ENCODE measurements at regions not wholly inside any gene's neighbourhood (a gene's known extent, or its start where the extent isn't known, plus 50 kb on each side); places are given as distances from the start of the nearest gene placed in this dataset.
A peak's percentile ranks its signal among the peaks of the same experiment; 100 is the strongest.

GRCh38 chr3:159263750-159264553 lies 462.1 kb downstream of the MFSD1 start:
- Mint-ChIP-seq H3K27me3 (peaks cover 2% of the 10 kb centered on the region), H3K9me3 (no peaks in the 10 kb centered on the region), H3K36me3 (ENCODE audit: low read depth) (no peaks in the 10 kb centered on the region), H3K4me3 (no peak overlapping the region), H3K27ac (no peak overlapping the region), H3K4me1 (ENCODE audit: low read depth) (no peaks in the 10 kb centered on the region)
- ATAC-seq (no peak), DNase-seq (peak; percentile 35)
- peak; percentile 61 for TF ChIP-seq CTCF (IDR thresholded peaks at IDR 0.05)
- POLR2A ChIA-PET: no interaction called here
- intact Hi-C loops (cut with micrococcal nuclease): loop anchor here (2.0 to 5.0 kb wide), 2 partner anchors 347 to 541 kb away; no protein-coding TSS in a partner anchor
- CTCF ChIA-PET: interaction anchor here (2.9 to 3.3 kb wide), 2 partner anchors 418 to 542 kb away, joined by 19 to 29 read pairs; no protein-coding TSS in a partner anchor

- Mint-ChIP-seq H3K27me3 (no peaks in the 10 kb centered on the region), H3K27ac (no peak overlapping the region), H3K36me3 (ENCODE audit: low read depth) (no peaks in the 10 kb centered on the region), H3K9me3 (no peaks in the 10 kb centered on the region), H3K4me1 (ENCODE audit: low read depth) (no peaks in the 10 kb centered on the region), H3K4me3 (no peak overlapping the region)
- DNase-seq (no peak), ATAC-seq (no peak)
- CTCF ChIA-PET: interaction anchor here (0.7 to 3.3 kb wide), 6 partner anchors 10 to 620 kb away, joined by 3 to 29 read pairs (median 4); no protein-coding TSS in a partner anchor
- POLR2A ChIA-PET: no interaction called here
- intact Hi-C loops (cut with micrococcal nuclease): no loop called here
- TF ChIP-seq CTCF (IDR thresholded peaks at IDR 0.05): no peak
Observed at GRCh38 chr3:159265705-159266104, 463.9 kb downstream of the MFSD1 start.

DNA sequence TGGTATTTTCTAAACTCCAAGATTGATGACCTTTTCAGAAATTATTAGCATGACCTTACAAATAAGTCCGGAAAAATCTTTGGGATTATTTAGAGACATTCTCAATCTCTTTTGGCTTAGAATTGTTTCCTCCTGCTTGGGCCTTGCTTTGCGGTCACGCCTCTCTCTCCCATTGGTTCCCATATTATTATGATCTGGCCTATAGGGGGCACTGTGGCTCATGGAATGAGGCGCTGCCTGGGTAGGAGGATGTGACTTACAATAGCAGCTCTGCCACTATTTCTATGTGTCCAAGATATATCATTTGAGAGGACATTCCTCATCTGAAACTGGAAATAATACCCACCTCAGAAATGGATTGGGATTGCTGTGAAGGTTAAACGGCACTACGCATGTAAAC lies 464.9 kb downstream of the MFSD1 start:
- intact Hi-C loops (cut with micrococcal nuclease): no loop called here
- ChIA-PET CTCF (interaction anchor here (0.7 to 3.3 kb wide), 8 partner anchors 9 to 619 kb away, joined by 3 to 29 read pairs (median 3); no protein-coding TSS in a partner anchor), POLR2A (no interaction called here)
- H3K27ac Mint-ChIP-seq: no peak overlapping the region
- H3K4me3 Mint-ChIP-seq: no peak overlapping the region
- DNase-seq (peak; percentile 32), ATAC-seq (no peak)
- H3K36me3 Mint-ChIP-seq (ENCODE audit: low read depth): no peaks in the 10 kb centered on the region
- TF ChIP-seq CTCF (IDR thresholded peaks at IDR 0.05): peak; percentile 40
- no peaks in the 10 kb centered on the region for H3K27me3 Mint-ChIP-seq
- no peaks in the 10 kb centered on the region for H3K9me3 Mint-ChIP-seq
- no peaks in the 10 kb centered on the region for H3K4me1 Mint-ChIP-seq (ENCODE audit: low read depth)

DNA sequence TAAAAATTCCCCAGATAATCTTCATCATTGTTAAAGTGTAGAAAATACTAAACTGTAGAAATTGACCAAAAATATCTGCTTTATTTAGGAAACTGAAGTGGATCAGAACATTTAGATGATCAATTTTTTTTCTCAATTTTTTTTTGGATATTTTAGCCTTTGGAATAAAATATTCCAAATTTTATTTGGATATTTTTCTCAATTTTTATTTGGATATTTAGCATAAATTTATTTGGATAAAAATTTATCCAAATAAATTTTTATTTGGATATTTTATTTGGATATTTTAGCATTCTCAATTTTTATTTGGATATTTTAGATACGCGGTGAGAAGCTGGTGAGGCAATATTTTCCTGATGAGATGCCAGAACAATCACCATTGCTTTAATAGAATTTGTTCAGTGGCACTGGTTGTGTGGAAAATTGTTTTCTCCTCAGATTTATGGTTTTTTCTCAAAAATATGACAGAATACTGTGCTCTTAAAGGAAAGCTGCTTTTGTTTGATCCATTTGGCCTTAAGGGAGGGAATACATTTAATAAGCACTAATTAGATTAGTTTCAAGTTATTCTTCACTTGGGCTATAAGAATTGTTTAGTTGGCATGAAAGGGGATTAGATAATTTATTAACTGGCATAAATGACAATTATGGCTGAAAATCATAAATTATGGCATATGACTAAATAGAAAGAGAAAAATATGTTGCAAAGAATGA lies 470.1 kb downstream of the MFSD1 start:
- TF ChIP-seq CTCF (IDR thresholded peaks at IDR 0.05): no peak
- peaks cover 2% of the 10 kb centered on the region for H3K27me3 Mint-ChIP-seq
- H3K9me3 Mint-ChIP-seq: no peaks in the 10 kb centered on the region
- no peak overlapping the region for H3K27ac Mint-ChIP-seq
- H3K4me1 Mint-ChIP-seq (ENCODE audit: low read depth): no peaks in the 10 kb centered on the region
- ATAC-seq: no peak
- no peaks in the 10 kb centered on the region for H3K36me3 Mint-ChIP-seq (ENCODE audit: low read depth)
- DNase-seq: no peak
- intact Hi-C loops (cut with micrococcal nuclease): no loop called here
- ChIA-PET CTCF (interaction anchor here (0.8 to 1.1 kb wide), 2 partner anchors 11 to 50 kb away, joined by 4 read pairs; no protein-coding TSS in a partner anchor), POLR2A (no interaction called here)
- H3K4me3 Mint-ChIP-seq: no peak overlapping the region

GRCh38 chr3:159273070-159273469 lies 471.2 kb downstream of the MFSD1 start:
- CTCF ChIA-PET: interaction anchor here (0.8 to 1.1 kb wide), 3 partner anchors 13 to 426 kb away, joined by 3 to 4 read pairs (median 4); no protein-coding TSS in a partner anchor
- no peak overlapping the region for H3K4me3 Mint-ChIP-seq

More at GRCh38 chr3:159273070-159273469, 471.2 kb downstream of the MFSD1 start:
- ATAC-seq (no peak), DNase-seq (no peak)
- H3K9me3 Mint-ChIP-seq: no peaks in the 10 kb centered on the region
- TF ChIP-seq CTCF (IDR thresholded peaks at IDR 0.05): no peak
- no peak overlapping the region for H3K27ac Mint-ChIP-seq
- POLR2A ChIA-PET: no interaction called here
- H3K27me3 Mint-ChIP-seq: peaks cover 4% of the 10 kb centered on the region
- H3K4me1 Mint-ChIP-seq (ENCODE audit: low read depth): no peaks in the 10 kb centered on the region
- no peaks in the 10 kb centered on the region for H3K36me3 Mint-ChIP-seq (ENCODE audit: low read depth)
- intact Hi-C loops (cut with micrococcal nuclease): no loop called here
